Muscle layer of duodenum (tissue), 2 donors: ENCODE measurements at regions not wholly inside any gene's neighbourhood (a gene's known extent, or its start where the extent isn't known, plus 50 kb on each side); places are given as distances from the start of the nearest gene placed in this dataset.

ENCODE experiments used
- H3K27ac ChIP-seq: one replicate; pipeline ENCODE4 v1.7.0; 2013; ENCODE audit warnings: mild to moderate bottlenecking, low read length
- H3K27me3 ChIP-seq: one replicate; pipeline ENCODE4 v1.7.0; 2013; ENCODE audit warnings: low read depth, mild to moderate bottlenecking, control low read depth, low read length
- H3K36me3 ChIP-seq, 2 donors: one replicate each; pipeline ENCODE4 v1.7.0; 2013; ENCODE audit warnings: low read length in 2 of 2, control low read depth in 1 of 2, mild to moderate bottlenecking in 1 of 2; ENCODE audit not compliant: insufficient read depth in 2 of 2, control insufficient read depth in 1 of 2
- H3K4me1 ChIP-seq, 2 donors: one replicate each; pipeline ENCODE4 v1.7.0; 2013; ENCODE audit warnings: low read length in 2 of 2, mild to moderate bottlenecking in 2 of 2, control low read depth in 1 of 2, moderate library complexity in 1 of 2; ENCODE audit not compliant: insufficient read depth in 2 of 2, control insufficient read depth in 1 of 2
- H3K4me3 ChIP-seq, 2 donors: one replicate each; pipeline ENCODE4 v1.7.0; 2013; ENCODE audit warnings: low read length in 2 of 2, low read depth in 1 of 2, mild to moderate bottlenecking in 1 of 2
- H3K9me3 ChIP-seq, 2 donors: one replicate each; pipeline ENCODE4 v1.7.0; 2013; ENCODE audit warnings: low read length in 2 of 2, control low read depth in 1 of 2, mild to moderate bottlenecking in 1 of 2; ENCODE audit not compliant: control insufficient read depth in 1 of 2
- donor health status: healthy.

DNA sequence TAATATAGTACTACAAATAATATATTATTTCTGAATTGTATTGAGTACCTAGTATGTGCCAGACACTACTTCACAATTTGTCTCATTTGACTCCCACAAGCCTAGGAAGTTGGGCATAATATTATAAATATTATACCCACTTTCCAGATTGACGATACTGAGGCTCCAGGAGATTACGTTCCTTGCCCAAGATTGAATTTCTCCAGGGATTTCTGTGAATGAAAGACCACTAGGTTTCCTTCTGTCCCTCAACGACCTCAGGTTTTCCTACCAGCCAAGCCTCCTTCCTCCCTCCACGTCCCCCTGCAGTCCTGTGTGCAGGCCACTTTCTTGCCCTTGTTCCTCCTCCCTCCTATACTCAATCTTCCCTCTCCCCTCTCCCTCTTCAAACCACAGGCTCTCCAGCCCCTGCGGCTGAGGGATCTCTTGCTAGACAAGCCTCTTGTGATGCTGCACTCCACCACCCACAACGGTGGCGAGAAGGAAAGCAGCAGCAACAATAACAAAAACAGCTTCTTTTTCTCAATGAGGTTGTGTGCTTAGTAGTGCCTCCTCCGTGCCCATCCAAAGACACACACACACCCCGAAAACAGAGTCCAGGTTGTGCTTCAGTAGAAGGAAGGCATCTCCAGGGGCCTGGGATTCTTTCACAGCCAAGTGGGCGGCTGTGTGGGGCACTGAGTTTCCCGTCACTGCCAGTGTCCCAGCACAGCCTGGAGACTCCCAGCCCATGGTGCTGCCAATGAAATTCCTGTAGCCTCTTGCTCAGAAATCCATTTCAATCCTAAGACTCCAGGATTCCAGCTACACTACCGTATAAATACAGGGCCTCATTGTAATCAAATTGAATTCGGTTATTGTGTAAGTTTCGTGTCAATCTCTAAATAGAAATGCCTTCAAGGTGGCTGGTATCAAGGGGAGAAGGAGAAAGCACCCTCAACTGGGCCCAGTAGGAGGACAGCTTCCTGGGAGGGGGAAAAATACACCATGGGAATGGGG lies 94.4 kb downstream of the NCR2 start:
- no peaks in the 10 kb centered on the region for H3K36me3 ChIP-seq
- no peak overlapping the region for H3K4me3 ChIP-seq
- peaks cover 7% of the 10 kb centered on the region for H3K27me3 ChIP-seq
- no peaks in the 10 kb centered on the region for H3K9me3 ChIP-seq
- H3K27ac ChIP-seq = peak overlapping the region; percentile 35
- H3K4me1 ChIP-seq = peaks cover 0 to 32% of the 10 kb centered on the region in 2 donors

DNA sequence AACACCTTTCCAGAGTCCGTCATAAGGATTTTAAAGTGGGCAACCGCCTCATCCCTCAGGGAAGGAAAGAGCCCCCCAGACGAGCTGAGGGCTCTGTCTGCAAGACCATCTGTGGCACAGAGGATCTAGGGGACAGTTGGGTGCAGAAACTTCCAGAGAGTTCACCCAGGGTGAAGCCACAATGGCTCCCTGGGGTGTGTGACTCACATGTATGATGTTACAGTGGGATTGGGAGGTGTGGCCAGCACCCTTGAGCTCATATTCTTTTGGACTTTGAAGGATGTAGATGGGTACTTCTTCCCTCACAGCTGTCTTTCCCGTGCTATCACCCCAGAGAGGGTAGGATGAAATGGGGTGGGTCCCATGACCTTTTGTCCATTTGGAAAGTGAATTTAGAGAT lies 95.5 kb downstream of the NCR2 start:
- Histone ChIP-seq H3K27me3 (peaks cover 7% of the 10 kb centered on the region), H3K4me1 (peaks cover 0 to 32% of the 10 kb centered on the region in 2 donors), H3K4me3 (no peak overlapping the region), H3K27ac (no peak overlapping the region), H3K9me3 (no peaks in the 10 kb centered on the region), H3K36me3 (no peaks in the 10 kb centered on the region)

GRCh38 chr6:41432280-41432679 lies 96.9 kb downstream of the NCR2 start:
- peaks cover 1% of the 10 kb centered on the region for H3K27me3 ChIP-seq
- H3K36me3 ChIP-seq = no peaks in the 10 kb centered on the region
- peaks cover 0 to 21% of the 10 kb centered on the region in 2 donors for H3K4me1 ChIP-seq
- H3K27ac ChIP-seq = no peak overlapping the region
- no peak overlapping the region for H3K4me3 ChIP-seq
- H3K9me3 ChIP-seq = no peaks in the 10 kb centered on the region

GRCh38 chr6:41434803-41435481 lies 99.5 kb downstream of the NCR2 start:
- Histone ChIP-seq H3K36me3 (no peaks in the 10 kb centered on the region), H3K27me3 (no peaks in the 10 kb centered on the region), H3K4me3 (no peak overlapping the region), H3K27ac (no peak overlapping the region), H3K9me3 (no peaks in the 10 kb centered on the region), H3K4me1 (peaks cover 0 to 5% of the 10 kb centered on the region in 2 donors)

- peaks cover 0 to 4% of the 10 kb centered on the region in 2 donors for H3K4me1 ChIP-seq
- no peaks in the 10 kb centered on the region for H3K36me3 ChIP-seq
- no peak overlapping the region for H3K4me3 ChIP-seq
- H3K27ac ChIP-seq = no peak overlapping the region
- no peaks in the 10 kb centered on the region for H3K9me3 ChIP-seq
- peaks cover 9% of the 10 kb centered on the region for H3K27me3 ChIP-seq
These were observed 102.2 kb downstream of the NCR2 start for GRCh38 chr6:41437604-41438003.

DNA sequence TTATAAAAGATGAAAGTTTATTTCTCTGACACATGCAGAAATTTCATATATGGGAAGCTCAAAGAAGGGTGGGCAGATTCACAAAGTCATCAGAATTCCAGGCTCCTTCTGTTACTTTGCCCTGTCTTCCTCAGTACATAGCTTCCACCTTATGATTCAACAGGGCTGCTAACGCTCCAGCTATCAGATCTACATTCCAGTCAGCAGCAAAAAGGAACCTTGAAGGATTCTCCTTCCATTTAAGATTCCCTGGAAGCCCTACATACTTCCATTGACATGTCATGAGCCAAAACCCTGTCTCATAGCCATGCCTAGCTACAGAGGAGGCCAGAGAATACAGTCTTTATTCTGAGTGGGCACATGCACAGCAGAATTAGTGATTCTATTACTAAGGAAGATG lies 103.3 kb downstream of the NCR2 start:
- H3K9me3 ChIP-seq = no peaks in the 10 kb centered on the region
- H3K36me3 ChIP-seq = no peaks in the 10 kb centered on the region
- peaks cover 10% of the 10 kb centered on the region for H3K27me3 ChIP-seq

DNA sequence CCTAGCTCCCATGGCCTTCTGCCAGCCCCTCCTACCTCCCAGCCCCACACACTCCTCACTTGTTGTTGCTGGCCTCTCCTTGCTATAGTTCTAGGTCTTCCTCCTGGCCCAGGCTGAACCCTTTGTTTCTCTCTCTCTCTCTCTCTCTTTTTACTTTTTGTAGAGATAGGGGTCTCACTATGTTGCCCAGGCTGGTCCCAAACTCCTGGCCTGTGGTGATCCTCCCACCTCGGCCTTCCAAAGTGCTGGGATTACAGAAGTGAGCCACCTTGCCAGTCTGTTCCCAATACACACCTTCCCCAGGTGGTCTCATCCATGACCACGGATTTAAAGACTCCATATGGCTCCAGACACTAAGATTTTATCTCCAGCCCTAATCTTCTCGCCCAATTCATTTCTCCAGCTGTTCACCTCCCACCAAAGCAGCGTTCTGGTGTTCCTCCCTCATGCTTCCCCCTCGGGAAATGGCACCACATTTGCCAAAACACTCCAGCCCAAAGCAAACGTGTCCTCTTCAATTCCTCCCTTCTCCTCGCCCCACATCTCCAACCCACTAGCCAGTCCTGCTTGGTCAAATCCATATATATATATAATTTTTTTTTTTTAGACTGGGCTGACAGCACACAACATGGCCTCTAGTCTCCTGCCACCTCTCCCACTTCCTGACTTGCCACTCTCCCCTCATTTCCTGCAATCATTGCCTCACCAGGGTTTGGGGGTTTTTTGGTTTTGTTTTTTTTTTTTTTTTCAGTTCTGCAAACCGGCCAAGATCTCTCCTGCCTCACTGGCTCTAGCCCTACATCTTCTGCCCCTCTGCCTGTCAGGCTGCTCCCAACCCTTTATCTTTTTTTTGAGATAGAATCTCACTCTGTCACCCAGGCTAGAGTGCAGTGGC lies 104.4 kb downstream of the NCR2 start:
- no peak overlapping the region for H3K27ac ChIP-seq
- no peak overlapping the region for H3K4me3 ChIP-seq
- H3K4me1 ChIP-seq = peaks cover 0 to 23% of the 10 kb centered on the region in 2 donors
- H3K27me3 ChIP-seq = peaks cover 10% of the 10 kb centered on the region
- no peaks in the 10 kb centered on the region for H3K36me3 ChIP-seq
- H3K9me3 ChIP-seq = no peaks in the 10 kb centered on the region

More for the DNA sequence above, 103.3 kb downstream of the NCR2 start:
- Histone ChIP-seq H3K4me1 (peaks cover 0 to 13% of the 10 kb centered on the region in 2 donors), H3K4me3 (no peak overlapping the region), H3K27ac (no peak overlapping the region)

DNA sequence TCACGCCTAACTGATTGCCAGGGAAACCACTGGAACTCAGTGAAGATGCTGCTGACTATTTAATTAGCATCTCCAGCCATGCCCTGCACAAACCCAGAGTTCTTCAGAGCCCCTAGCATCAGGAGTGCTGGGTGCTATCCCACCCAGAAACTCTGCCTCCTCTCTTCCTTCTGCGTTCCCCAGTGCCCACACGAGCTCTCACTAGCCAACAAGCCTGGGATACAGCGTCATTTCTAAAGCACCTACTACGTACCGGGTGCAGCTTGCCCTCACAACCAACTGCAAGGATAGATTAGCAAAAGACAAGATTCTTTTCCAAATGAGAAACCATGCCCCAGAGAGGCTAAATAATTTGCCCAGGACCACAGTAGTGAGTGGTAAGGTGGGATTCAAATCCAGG lies 105.2 kb upstream of the FOXP4 start:
- Histone ChIP-seq H3K27me3 (peaks cover 10% of the 10 kb centered on the region), H3K36me3 (no peaks in the 10 kb centered on the region), H3K4me1 (peaks cover 0 to 33% of the 10 kb centered on the region in 2 donors), H3K27ac (no peak overlapping the region), H3K9me3 (no peaks in the 10 kb centered on the region), H3K4me3 (no peak overlapping the region)

GRCh38 chr6:41441598-41442351 lies 104.4 kb upstream of the FOXP4 start:
- H3K36me3 ChIP-seq = no peaks in the 10 kb centered on the region
- H3K4me3 ChIP-seq = no peak overlapping the region
- H3K9me3 ChIP-seq = no peaks in the 10 kb centered on the region
- H3K27me3 ChIP-seq = peaks cover 10% of the 10 kb centered on the region
- H3K27ac ChIP-seq = no peak overlapping the region
- H3K4me1 ChIP-seq = peaks cover 0 to 33% of the 10 kb centered on the region in 2 donors

GRCh38 chr6:41442352-41442672 lies 103.9 kb upstream of the FOXP4 start:
- Histone ChIP-seq H3K4me1 (peaks cover 0 to 33% of the 10 kb centered on the region in 2 donors), H3K27me3 (peaks cover 10% of the 10 kb centered on the region), H3K36me3 (no peaks in the 10 kb centered on the region), H3K27ac (no peak overlapping the region), H3K9me3 (no peaks in the 10 kb centered on the region), H3K4me3 (no peak overlapping the region)
